Stimulated activated CD8-positive, alpha-beta memory T cell treated with anti-CD3 and anti-CD28 coated beads, Interleukin-4, amount 100 ng/mL, for 1 hour (primary cell): ENCODE measurements at regions not wholly inside any gene's neighbourhood (a gene's known extent, or its start where the extent isn't known, plus 50 kb on each side); places are given as distances from the start of the nearest gene placed in this dataset.
"Not testable (repeated sequence)": the region's sequence is repeated elsewhere in the genome, so short reads cannot be mapped to it uniquely, and the experiment has no call there.

ENCODE experiments used
- DNase-seq, 2 donors: peaks; one replicate each; pipeline ENCODE4 v3.0.0-alpha.2; 2020; ENCODE audit warnings: low read depth in 2 of 2, low spot score in 1 of 2

GRCh38 chrX:1140236-1140681, 72.2 kb downstream of the CRLF2 start:
- DNase-seq = no peak

GRCh38 chrX:1139185-1139500, 73.3 kb downstream of the CRLF2 start:
- no peak for DNase-seq

GRCh38 chrX:1138476-1139184, 73.8 kb downstream of the CRLF2 start:
- DNase-seq = no peak

GRCh38 chrX:1137531-1137930, 74.9 kb downstream of the CRLF2 start:
- no peak for DNase-seq

GRCh38 chrX:1136582-1136981, 75.9 kb downstream of the CRLF2 start:
- not testable (repeated sequence) for DNase-seq

GRCh38 chrX:1134976-1135375, 77.5 kb downstream of the CRLF2 start:
- DNase-seq = no peak

GRCh38 chrX:1134156-1134555, 78.3 kb downstream of the CRLF2 start:
- DNase-seq = no peak

GRCh38 chrX:1126738-1127137, 85.7 kb downstream of the CRLF2 start:
- no peak for DNase-seq

GRCh38 chrX:1124531-1124930, 87.9 kb downstream of the CRLF2 start:
- DNase-seq = no peak

- not testable (repeated sequence) for DNase-seq
Measured at GRCh38 chrX:1122851-1123250, 89.6 kb downstream of the CRLF2 start.

- DNase-seq = no peak
Measured at GRCh38 chrX:1119275-1119674, 93.2 kb downstream of the CRLF2 start.

- no peak for DNase-seq
Measured at GRCh38 chrX:1118572-1119199, 93.8 kb downstream of the CRLF2 start.

- DNase-seq = not testable (repeated sequence)
Measured at GRCh38 chrX:1115411-1115810, 97.0 kb downstream of the CRLF2 start.

GRCh38 chrX:1112321-1112720, 100.1 kb downstream of the CRLF2 start:
- no peak for DNase-seq

- no peak for DNase-seq
Measured at GRCh38 chrX:1111601-1112300, 100.7 kb downstream of the CRLF2 start.

- no peak for DNase-seq
Measured at GRCh38 chrX:1109580-1110119, 102.8 kb downstream of the CRLF2 start.

GRCh38 chrX:1108501-1109445, 103.7 kb downstream of the CRLF2 start:
- no peak for DNase-seq

- DNase-seq = no peak
Measured at GRCh38 chrX:1106478-1107210, 105.8 kb downstream of the CRLF2 start.

- DNase-seq = no peak
Measured at GRCh38 chrX:1105671-1106419, 106.6 kb downstream of the CRLF2 start.

- not testable (repeated sequence) for DNase-seq
Measured at GRCh38 chrX:1105031-1105430, 107.4 kb downstream of the CRLF2 start.
